HEK293 (cell line): ENCODE measurements at regions not wholly inside any gene's neighbourhood (a gene's known extent, or its start where the extent isn't known, plus 50 kb on each side); places are given as distances from the start of the nearest gene placed in this dataset.

Source experiments
- CTCF ChIA-PET: fragments of 350-600 bp; formaldehyde crosslinking; extraction: SDS; loops from one replicate; lab custom pipeline; 2021; ENCODE audit warnings: antibody characterized with exemption; lab: Yijun Ruan, JAX
- POLR2A ChIA-PET: fragments of 300-600 bp; formaldehyde crosslinking; extraction: SDS; loops from one replicate; lab custom pipeline; 2020; ENCODE audit warnings: antibody characterized with exemption, inconsistent platforms; lab: Yijun Ruan, JAX
- H3K27ac ChIP-seq: fragments of 200-500 bp; sonication (Bioruptor generic); 2 replicates; pipeline ENCODE4 v1.5.1; 2014; ENCODE audit warnings: low read depth, low read length, control low read depth, inconsistent platforms; ENCODE audit errors: extremely low read depth
- H3K36me3 ChIP-seq, 2 experiments: fragments of 200-500 bp in 1 of 2; sonication (Bioruptor generic) in 1 of 2; 1 replicate in 1 of 2; 2 replicates in 1 of 2; pipeline ENCODE4 v1.5.1; 2014 to 2017; ENCODE audit warnings: inconsistent platforms in 2 of 2, low read length in 2 of 2; ENCODE audit not compliant: control insufficient read depth in 2 of 2, insufficient read depth in 1 of 2
- H3K4me1 ChIP-seq: fragments of 200-500 bp; sonication (Bioruptor generic); 2 replicates; pipeline ENCODE4 v1.5.1; 2014; ENCODE audit warnings: mild to moderate bottlenecking, low read length, inconsistent platforms; ENCODE audit not compliant: control insufficient read depth, insufficient read depth
- H3K4me3 ChIP-seq: 2 replicates; pipeline ENCODE4 v1.5.1; 2011; ENCODE audit warnings: low read depth, mild to moderate bottlenecking, control low read depth, low read length, moderate library complexity
- H3K9me3 ChIP-seq: fragments of 200-500 bp; sonication (Bioruptor generic); 2 replicates; pipeline ENCODE4 v1.5.1; 2014; ENCODE audit warnings: low read depth, low read length, inconsistent platforms; ENCODE audit not compliant: control insufficient read depth, insufficient read depth
- EGR2 ChIP-seq: fragments of 450-650 bp; formaldehyde crosslinking; IDR thresholded peaks from 2 replicates; pipeline ENCODE4 v1.5.1; 2016; ENCODE audit warnings: low read depth, missing biosample characterization, missing genetic modification characterization
- KLF9 ChIP-seq: fragments of 450-650 bp; formaldehyde crosslinking; IDR thresholded peaks from 2 replicates; pipeline ENCODE4 v1.5.1; 2016; ENCODE audit warnings: missing biosample characterization, missing genetic modification characterization, low read depth
- ZBTB10 ChIP-seq: fragments of 450-650 bp; formaldehyde crosslinking; IDR thresholded peaks from 2 replicates; pipeline ENCODE4 v1.5.1; 2016; ENCODE audit warnings: missing biosample characterization, missing genetic modification characterization
- ZBTB8A ChIP-seq: fragments of 450-650 bp; formaldehyde crosslinking; IDR thresholded peaks from 2 replicates; pipeline ENCODE4 v1.5.1; 2016; ENCODE audit warnings: missing biosample characterization, missing genetic modification characterization
- ZNF140 ChIP-seq: fragments of 450-650 bp; formaldehyde crosslinking; IDR thresholded peaks from 2 replicates; pipeline ENCODE4 v1.5.1; 2016; ENCODE audit warnings: missing biosample characterization, missing genetic modification characterization
- ZNF146 ChIP-seq: fragments of 450-650 bp; formaldehyde crosslinking; IDR thresholded peaks from 2 replicates; pipeline ENCODE4 v1.5.1; 2016; ENCODE audit warnings: missing biosample characterization, missing genetic modification characterization
- ZNF155 ChIP-seq: fragments of 450-650 bp; formaldehyde crosslinking; IDR thresholded peaks from 2 replicates; pipeline ENCODE4 v1.5.1; 2016; ENCODE audit warnings: missing biosample characterization, missing genetic modification characterization
- ZNF16 ChIP-seq: fragments of 450-650 bp; formaldehyde crosslinking; IDR thresholded peaks from 2 replicates; pipeline ENCODE4 v1.5.1; 2016; ENCODE audit warnings: low read depth, missing biosample characterization, missing genetic modification characterization
- ZNF169 ChIP-seq: fragments of 450-650 bp; formaldehyde crosslinking; IDR thresholded peaks from 2 replicates; pipeline ENCODE4 v1.5.1; 2016; ENCODE audit warnings: missing biosample characterization, missing genetic modification characterization
- ZNF19 ChIP-seq: fragments of 450-650 bp; formaldehyde crosslinking; IDR thresholded peaks from 2 replicates; pipeline ENCODE4; 2016; ENCODE audit warnings: missing biosample characterization, missing genetic modification characterization, low read depth
- ZNF2 ChIP-seq: fragments of 450-650 bp; formaldehyde crosslinking; IDR thresholded peaks from 2 replicates; pipeline ENCODE4 v1.5.1; 2016; ENCODE audit warnings: missing biosample characterization, missing genetic modification characterization
- ZNF211 ChIP-seq: fragments of 450-650 bp; formaldehyde crosslinking; IDR thresholded peaks from 2 replicates; pipeline ENCODE4 v1.5.1; 2016; ENCODE audit warnings: low read depth, missing biosample characterization, missing genetic modification characterization
- ZNF426 ChIP-seq: fragments of 450-650 bp; formaldehyde crosslinking; IDR thresholded peaks from 2 replicates; pipeline ENCODE4 v1.5.1; 2017; ENCODE audit warnings: missing biosample characterization, missing genetic modification characterization, mild to moderate bottlenecking, inconsistent platforms, moderate library complexity
- ZNF529 ChIP-seq: fragments of 450-650 bp; formaldehyde crosslinking; IDR thresholded peaks from 2 replicates; pipeline ENCODE4 v1.5.1; 2017; ENCODE audit warnings: missing genetic modification characterization, missing biosample characterization; ENCODE audit not compliant: insufficient replicate concordance
- ZNF560 ChIP-seq: fragments of 450-650 bp; formaldehyde crosslinking; IDR thresholded peaks from 2 replicates; pipeline ENCODE4 v1.5.1; 2017; ENCODE audit warnings: missing biosample characterization, missing genetic modification characterization, borderline replicate concordance
- ZNF621 ChIP-seq: fragments of 450-650 bp; formaldehyde crosslinking; IDR thresholded peaks from 2 replicates; pipeline ENCODE4 v1.5.1; 2017; ENCODE audit warnings: missing biosample characterization, missing genetic modification characterization
- ZNF629 ChIP-seq: fragments of 450-650 bp; formaldehyde crosslinking; IDR thresholded peaks from 2 replicates; pipeline ENCODE4 v1.5.1; 2017; ENCODE audit warnings: missing biosample characterization, missing genetic modification characterization
- ZNF791 ChIP-seq: fragments of 450-650 bp; formaldehyde crosslinking; IDR thresholded peaks from 2 replicates; pipeline ENCODE4 v1.5.1; 2016; ENCODE audit warnings: missing biosample characterization, missing genetic modification characterization
- TF ChIP-seq, protein P1 (sequence below): fragments of 450-650 bp; formaldehyde crosslinking; IDR thresholded peaks from 2 replicates; pipeline ENCODE4 v1.5.1; 2016; ENCODE audit warnings: missing biosample characterization, missing genetic modification characterization
- TF ChIP-seq, protein P2 (sequence below): fragments of 450-650 bp; formaldehyde crosslinking; IDR thresholded peaks from 2 replicates; pipeline ENCODE4 v1.5.1; 2016; ENCODE audit warnings: missing biosample characterization, missing genetic modification characterization

GRCh38 chr10:120971671-120972070 is 120.5 kb downstream of the WDR11 start:
- H3K36me3 ChIP-seq: no peaks in the 10 kb centered on the region
- TF ChIP-seq KLF9 (tag by site-specific recombination) (no peak), ZNF2 (no peak), ZNF621 (no peak), ZNF16 (no peak), ZNF155 (no peak), ZBTB8A (tag by site-specific recombination) (no peak), ZNF560 (tag by site-specific recombination) (no peak), ZNF629 (tag by site-specific recombination) (no peak), ZBTB10 (tag by site-specific recombination) (no peak), ZNF169 (tag by site-specific recombination) (no peak), EGR2 (tag by site-specific recombination) (no peak), ZNF529 (no peak), ZNF19 (tag by site-specific recombination) (no peak), ZNF211 (tag by site-specific recombination) (no peak), ZNF426 (tag by site-specific recombination) (no peak)
- TF ChIP-seq, protein P1, sequence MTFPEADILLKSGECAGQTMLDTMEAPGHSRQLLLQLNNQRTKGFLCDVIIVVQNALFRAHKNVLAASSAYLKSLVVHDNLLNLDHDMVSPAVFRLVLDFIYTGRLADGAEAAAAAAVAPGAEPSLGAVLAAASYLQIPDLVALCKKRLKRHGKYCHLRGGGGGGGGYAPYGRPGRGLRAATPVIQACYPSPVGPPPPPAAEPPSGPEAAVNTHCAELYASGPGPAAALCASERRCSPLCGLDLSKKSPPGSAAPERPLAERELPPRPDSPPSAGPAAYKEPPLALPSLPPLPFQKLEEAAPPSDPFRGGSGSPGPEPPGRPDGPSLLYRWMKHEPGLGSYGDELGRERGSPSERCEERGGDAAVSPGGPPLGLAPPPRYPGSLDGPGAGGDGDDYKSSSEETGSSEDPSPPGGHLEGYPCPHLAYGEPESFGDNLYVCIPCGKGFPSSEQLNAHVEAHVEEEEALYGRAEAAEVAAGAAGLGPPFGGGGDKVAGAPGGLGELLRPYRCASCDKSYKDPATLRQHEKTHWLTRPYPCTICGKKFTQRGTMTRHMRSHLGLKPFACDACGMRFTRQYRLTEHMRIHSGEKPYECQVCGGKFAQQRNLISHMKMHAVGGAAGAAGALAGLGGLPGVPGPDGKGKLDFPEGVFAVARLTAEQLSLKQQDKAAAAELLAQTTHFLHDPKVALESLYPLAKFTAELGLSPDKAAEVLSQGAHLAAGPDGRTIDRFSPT (tag by site-specific recombination): no peak
- TF ChIP-seq, protein P2, sequence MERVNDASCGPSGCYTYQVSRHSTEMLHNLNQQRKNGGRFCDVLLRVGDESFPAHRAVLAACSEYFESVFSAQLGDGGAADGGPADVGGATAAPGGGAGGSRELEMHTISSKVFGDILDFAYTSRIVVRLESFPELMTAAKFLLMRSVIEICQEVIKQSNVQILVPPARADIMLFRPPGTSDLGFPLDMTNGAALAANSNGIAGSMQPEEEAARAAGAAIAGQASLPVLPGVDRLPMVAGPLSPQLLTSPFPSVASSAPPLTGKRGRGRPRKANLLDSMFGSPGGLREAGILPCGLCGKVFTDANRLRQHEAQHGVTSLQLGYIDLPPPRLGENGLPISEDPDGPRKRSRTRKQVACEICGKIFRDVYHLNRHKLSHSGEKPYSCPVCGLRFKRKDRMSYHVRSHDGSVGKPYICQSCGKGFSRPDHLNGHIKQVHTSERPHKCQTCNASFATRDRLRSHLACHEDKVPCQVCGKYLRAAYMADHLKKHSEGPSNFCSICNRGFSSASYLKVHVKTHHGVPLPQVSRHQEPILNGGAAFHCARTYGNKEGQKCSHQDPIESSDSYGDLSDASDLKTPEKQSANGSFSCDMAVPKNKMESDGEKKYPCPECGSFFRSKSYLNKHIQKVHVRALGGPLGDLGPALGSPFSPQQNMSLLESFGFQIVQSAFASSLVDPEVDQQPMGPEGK: no peak
- TF ChIP-seq, all 188 proteins: peak for 0
- peak overlapping the region; percentile 46; the same call in 1 of the 2 replicates for H3K27ac ChIP-seq
- H3K9me3 ChIP-seq: no peaks in the 10 kb centered on the region; the same call in 1 of the 2 replicates
- no peak overlapping the region for H3K4me3 ChIP-seq
- CTCF ChIA-PET: no interaction called here
- POLR2A ChIA-PET: no interaction called here
- H3K4me1 ChIP-seq: peaks cover 13% of the 10 kb centered on the region

DNA sequence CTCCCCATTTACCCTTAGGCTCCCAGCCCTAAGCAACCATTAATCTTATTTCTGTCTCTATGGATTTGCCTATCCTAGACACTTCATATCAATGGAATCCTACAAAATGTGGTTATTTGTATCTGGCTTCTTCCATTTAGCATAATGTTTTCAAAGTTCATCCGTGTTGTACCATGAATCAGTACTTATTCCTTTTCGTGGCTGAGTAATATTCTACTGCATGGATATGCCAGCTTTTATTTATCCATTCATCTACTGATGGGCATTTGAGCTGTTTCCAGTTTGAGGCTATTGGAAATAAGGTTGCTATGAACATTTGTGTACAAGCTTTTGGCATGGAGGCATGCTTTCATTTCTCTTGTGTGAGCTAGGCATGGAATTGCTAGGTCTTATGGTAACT is 121.1 kb downstream of the WDR11 start:
- TF ChIP-seq ZNF791 (tag by site-specific recombination): no peak
- TF ChIP-seq ZNF140: peak; percentile 35; the same call in 1 of the 2 replicates
- TF ChIP-seq ZNF146 (tag by site-specific recombination): peak; percentile 83
- H3K27ac ChIP-seq: no peak overlapping the region
- POLR2A ChIA-PET: no interaction called here
- peaks cover 12% of the 10 kb centered on the region for H3K4me1 ChIP-seq
- H3K4me3 ChIP-seq: no peak overlapping the region
- CTCF ChIA-PET: interaction anchor here (1.1 kb wide), 1 partner anchor 864 kb away, joined by 5 read pairs; no protein-coding TSS in a partner anchor
- H3K9me3 ChIP-seq: no peaks in the 10 kb centered on the region; the same call in 1 of the 2 replicates
- H3K36me3 ChIP-seq: no peaks in the 10 kb centered on the region
